ENCODE measurements at regions not wholly inside any gene's neighbourhood (a gene's known extent, or its start where the extent isn't known, plus 50 kb on each side); places are given as distances from the start of the nearest gene placed in this dataset.
A peak's percentile ranks its signal among the peaks of the same experiment; 100 is the strongest.

DNA sequence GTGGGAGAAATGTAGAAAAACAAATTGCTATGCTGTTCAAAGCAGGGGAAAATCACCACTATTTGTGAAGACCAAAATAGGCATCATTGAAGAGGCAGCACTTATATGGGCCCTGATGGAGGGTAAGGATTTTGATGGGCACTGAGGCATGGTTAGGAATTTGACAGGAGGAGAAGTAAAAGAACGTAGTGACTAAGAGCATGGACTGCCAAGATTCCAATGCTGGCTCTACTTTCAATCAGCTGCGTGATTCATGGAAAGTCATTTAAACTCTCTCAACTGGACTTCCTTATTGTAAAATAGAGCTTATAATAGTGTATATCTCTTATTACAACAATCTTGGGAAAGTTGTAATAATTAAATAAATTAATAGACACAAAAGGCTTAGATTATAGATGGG, 267.7 kb upstream of the G2E3 start:
- no peaks in the 10 kb centered on the region for H3K36me3 ChIP-seq (ENCODE audit: control insufficient read depth in 3 of 3, insufficient read depth in 2 of 3, low read depth in 1 of 3, low read length in 3 of 3)
- no peak overlapping the region for H3K27ac ChIP-seq (ENCODE audit: low read depth in 1 of 3, low read length in 2 of 3)
- DNase-seq (no peak), FAIRE-seq (no peak)
- H3K4me1 ChIP-seq (ENCODE audit: control insufficient read depth in 3 of 3, insufficient read depth in 2 of 3, low read depth in 1 of 3, low read length in 2 of 3): no peaks in the 10 kb centered on the region
- no peaks in the 10 kb centered on the region for H3K27me3 ChIP-seq (ENCODE audit: control insufficient read depth in 3 of 3, insufficient read depth in 3 of 3, low read length in 3 of 3)
- no peaks in the 10 kb centered on the region for H3K9me3 ChIP-seq (ENCODE audit: control insufficient read depth in 2 of 2, insufficient read depth in 1 of 2, low read depth in 1 of 2, low read length in 1 of 2)
- WGBS, 3 donors: 66 to 76% (median 70%) methylated on average over 2 of the region's 2 CpGs
- H3K4me3 ChIP-seq (ENCODE audit: low read depth in 1 of 3, low read length in 3 of 3): no peak overlapping the region

DNA sequence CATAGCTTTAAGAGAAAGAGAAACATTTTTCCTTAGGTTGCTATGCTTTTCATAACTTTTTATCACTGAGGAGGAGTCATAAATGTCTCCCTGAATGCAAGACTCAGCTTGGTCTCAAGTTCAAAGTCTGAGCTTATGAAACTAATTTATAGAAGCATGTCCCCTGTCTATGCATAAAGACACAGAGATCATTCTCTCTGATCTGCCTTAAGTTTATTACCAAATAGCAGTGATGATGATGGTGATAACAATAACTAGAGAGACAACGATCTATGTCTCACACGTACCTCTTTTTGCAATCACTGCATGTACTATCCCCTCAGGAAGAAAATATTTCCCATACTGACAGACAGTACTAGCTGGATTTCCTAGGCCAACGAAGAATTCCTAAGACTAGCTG, 266.4 kb upstream of the G2E3 start:
- Histone ChIP-seq H3K4me1 (ENCODE audit: control insufficient read depth in 3 of 3, insufficient read depth in 2 of 3, low read depth in 1 of 3, low read length in 2 of 3) (no peaks in the 10 kb centered on the region), H3K9me3 (ENCODE audit: control insufficient read depth in 2 of 2, insufficient read depth in 1 of 2, low read depth in 1 of 2, low read length in 1 of 2) (no peaks in the 10 kb centered on the region), H3K27ac (ENCODE audit: low read depth in 1 of 3, low read length in 2 of 3) (no peak overlapping the region), H3K36me3 (ENCODE audit: control insufficient read depth in 3 of 3, insufficient read depth in 2 of 3, low read depth in 1 of 3, low read length in 3 of 3) (no peaks in the 10 kb centered on the region), H3K27me3 (ENCODE audit: control insufficient read depth in 3 of 3, insufficient read depth in 3 of 3, low read length in 3 of 3) (no peaks in the 10 kb centered on the region), H3K4me3 (ENCODE audit: low read depth in 1 of 3, low read length in 3 of 3) (no peak overlapping the region)
- WGBS, 3 donors: 13 to 59% (median 30%) methylated on average over 3 of the region's 3 CpGs
- DNase-seq (peak in 1 of 2 donors; percentile 76), FAIRE-seq (no peak)

DNA sequence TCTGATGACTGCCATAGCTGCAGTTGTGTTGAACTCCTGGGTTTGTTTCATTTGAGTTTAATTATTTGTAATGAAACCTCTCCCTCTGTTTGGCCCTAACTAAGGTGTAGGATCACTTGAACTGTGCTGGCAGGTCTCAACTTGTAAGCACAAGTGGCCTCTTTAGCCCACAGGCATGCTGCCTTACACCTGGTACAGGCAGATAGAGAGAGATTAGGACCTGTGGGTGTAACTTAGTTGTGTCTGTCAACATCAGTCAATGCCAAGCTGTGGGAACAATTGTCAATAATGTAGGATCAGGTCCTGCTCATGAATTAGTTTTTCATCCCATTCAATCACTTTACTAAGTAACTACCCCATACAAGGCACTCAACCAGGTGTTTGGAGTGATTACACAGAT, 263.0 kb upstream of the G2E3 start:
- H3K27ac ChIP-seq (ENCODE audit: low read depth in 1 of 3, low read length in 2 of 3): no peak overlapping the region
- FAIRE-seq (no peak), DNase-seq (no peak)
- H3K27me3 ChIP-seq (ENCODE audit: control insufficient read depth in 3 of 3, insufficient read depth in 3 of 3, low read length in 3 of 3): no peaks in the 10 kb centered on the region
- no peaks in the 10 kb centered on the region for H3K4me1 ChIP-seq (ENCODE audit: control insufficient read depth in 3 of 3, insufficient read depth in 2 of 3, low read depth in 1 of 3, low read length in 2 of 3)
- H3K36me3 ChIP-seq (ENCODE audit: control insufficient read depth in 3 of 3, insufficient read depth in 2 of 3, low read depth in 1 of 3, low read length in 3 of 3): no peaks in the 10 kb centered on the region
- no peaks in the 10 kb centered on the region for H3K9me3 ChIP-seq (ENCODE audit: control insufficient read depth in 2 of 2, insufficient read depth in 1 of 2, low read depth in 1 of 2, low read length in 1 of 2)
- H3K4me3 ChIP-seq (ENCODE audit: low read depth in 1 of 3, low read length in 3 of 3): no peak overlapping the region

DNA sequence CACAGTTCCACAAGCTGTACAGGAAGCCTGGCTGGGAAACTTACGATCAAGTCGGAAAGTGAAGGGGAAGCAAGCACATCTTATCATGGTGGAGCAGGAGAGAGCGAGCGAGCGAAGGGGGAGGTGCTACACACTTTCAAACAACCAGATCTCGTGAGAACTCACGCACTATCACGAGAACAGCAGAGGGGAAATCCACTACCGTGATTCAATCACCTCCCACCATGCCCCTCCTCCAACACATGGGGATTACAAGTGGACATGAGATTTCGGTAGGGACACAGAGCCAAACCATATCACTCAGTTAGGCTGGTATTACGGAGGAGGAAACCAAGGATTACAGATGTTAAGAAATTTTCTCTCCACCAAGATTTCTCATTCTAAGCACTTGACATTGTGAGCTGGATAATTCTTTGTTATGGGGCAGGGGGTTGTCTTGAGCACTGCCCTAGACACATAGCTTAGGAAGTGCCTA, 262.0 kb upstream of the G2E3 start:
- H3K36me3 ChIP-seq (ENCODE audit: control insufficient read depth in 3 of 3, insufficient read depth in 2 of 3, low read depth in 1 of 3, low read length in 3 of 3): no peaks in the 10 kb centered on the region
- no peak overlapping the region for H3K4me3 ChIP-seq (ENCODE audit: low read depth in 1 of 3, low read length in 3 of 3)
- H3K9me3 ChIP-seq (ENCODE audit: control insufficient read depth in 2 of 2, insufficient read depth in 1 of 2, low read depth in 1 of 2, low read length in 1 of 2): no peaks in the 10 kb centered on the region
- no peak for DNase-seq
- no peak for FAIRE-seq
- H3K4me1 ChIP-seq (ENCODE audit: control insufficient read depth in 3 of 3, insufficient read depth in 2 of 3, low read depth in 1 of 3, low read length in 2 of 3): no peaks in the 10 kb centered on the region
- H3K27ac ChIP-seq (ENCODE audit: low read depth in 1 of 3, low read length in 2 of 3): no peak overlapping the region
- WGBS, 3 donors: 77 to 86% (median 79%) methylated on average over 11 of the region's 11 CpGs
- no peaks in the 10 kb centered on the region for H3K27me3 ChIP-seq (ENCODE audit: control insufficient read depth in 3 of 3, insufficient read depth in 3 of 3, low read length in 3 of 3)

DNA sequence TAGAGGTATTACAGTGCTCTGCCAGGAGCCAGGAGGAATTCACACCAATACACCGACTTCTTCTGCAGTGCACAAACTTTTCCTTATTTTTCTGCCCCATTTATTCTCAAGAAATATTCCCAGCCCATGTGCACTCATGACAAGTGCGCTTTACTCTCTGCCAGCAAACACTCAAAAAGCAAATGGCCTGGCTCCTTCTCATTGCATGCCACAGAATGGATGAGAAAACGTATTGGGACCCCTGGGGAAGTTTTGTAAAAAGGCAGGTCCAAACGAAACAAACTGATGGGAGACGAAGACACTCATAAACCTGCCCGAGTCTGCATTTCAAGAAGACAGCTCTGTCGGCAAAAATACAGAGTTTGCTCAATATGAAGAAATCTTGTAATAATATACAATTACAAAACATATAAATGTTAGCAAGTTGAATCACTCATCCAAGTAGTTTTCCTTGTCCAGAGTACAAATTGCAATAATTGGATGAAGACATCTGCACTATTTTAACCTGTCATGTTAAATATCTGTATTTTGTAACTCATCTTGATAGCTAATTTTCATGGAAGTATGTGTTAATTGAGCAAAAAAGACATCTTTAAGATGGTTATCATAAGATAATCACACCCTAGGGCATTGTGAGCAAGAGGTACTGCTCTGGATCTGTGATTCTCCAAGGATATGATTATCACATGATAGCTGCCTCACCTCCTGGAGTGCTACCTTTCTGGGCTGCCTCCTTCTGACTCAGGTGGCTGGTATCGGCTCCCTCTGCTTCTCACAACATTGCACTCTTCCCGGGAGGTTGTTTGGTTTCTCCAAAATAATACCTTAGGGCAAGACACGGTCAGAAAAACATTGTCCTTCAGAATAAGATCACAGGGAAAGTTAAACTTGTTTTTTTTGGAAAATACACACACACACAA, 260.8 kb upstream of the G2E3 start:
- DNase-seq: no peak
- Histone ChIP-seq H3K4me1 (ENCODE audit: control insufficient read depth in 3 of 3, insufficient read depth in 2 of 3, low read depth in 1 of 3, low read length in 2 of 3) (no peaks in the 10 kb centered on the region), H3K36me3 (ENCODE audit: control insufficient read depth in 3 of 3, insufficient read depth in 2 of 3, low read depth in 1 of 3, low read length in 3 of 3) (no peaks in the 10 kb centered on the region), H3K27ac (ENCODE audit: low read depth in 1 of 3, low read length in 2 of 3) (no peak overlapping the region), H3K9me3 (ENCODE audit: control insufficient read depth in 2 of 2, insufficient read depth in 1 of 2, low read depth in 1 of 2, low read length in 1 of 2) (no peaks in the 10 kb centered on the region), H3K4me3 (ENCODE audit: low read depth in 1 of 3, low read length in 3 of 3) (no peak overlapping the region), H3K27me3 (ENCODE audit: control insufficient read depth in 3 of 3, insufficient read depth in 3 of 3, low read length in 3 of 3) (no peaks in the 10 kb centered on the region)
- FAIRE-seq: no peak
- WGBS, 3 donors: 54 to 75% (median 67%) methylated on average over 10 of the region's 10 CpGs

DNA sequence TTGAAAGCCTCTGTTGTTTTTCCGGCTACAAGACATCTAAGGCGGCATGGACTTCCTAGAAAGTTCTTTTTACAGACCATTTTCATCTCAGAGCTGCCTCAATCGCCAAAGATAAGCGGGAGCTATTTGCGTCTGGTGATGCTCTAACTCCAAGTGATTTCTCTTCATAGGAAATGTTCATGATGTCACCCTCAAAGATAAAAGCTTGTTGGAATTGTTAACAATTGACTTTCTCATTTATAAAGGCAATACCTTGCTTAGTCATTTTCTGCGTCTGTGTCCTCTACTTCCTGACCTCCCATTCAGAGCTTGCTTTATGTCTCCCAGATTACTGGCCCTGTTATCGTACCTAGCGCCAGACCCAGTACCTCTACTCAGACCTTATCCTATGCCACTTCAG, 259.0 kb upstream of the G2E3 start:
- no peaks in the 10 kb centered on the region for H3K36me3 ChIP-seq (ENCODE audit: control insufficient read depth in 3 of 3, insufficient read depth in 2 of 3, low read depth in 1 of 3, low read length in 3 of 3)
- H3K9me3 ChIP-seq (ENCODE audit: control insufficient read depth in 2 of 2, insufficient read depth in 1 of 2, low read depth in 1 of 2, low read length in 1 of 2): no peaks in the 10 kb centered on the region
- WGBS, 3 donors: 72 to 80% (median 75%) methylated on average over 8 of the region's 8 CpGs
- no peaks in the 10 kb centered on the region for H3K27me3 ChIP-seq (ENCODE audit: control insufficient read depth in 3 of 3, insufficient read depth in 3 of 3, low read length in 3 of 3)
- no peak for DNase-seq
- H3K4me1 ChIP-seq (ENCODE audit: control insufficient read depth in 3 of 3, insufficient read depth in 2 of 3, low read depth in 1 of 3, low read length in 2 of 3): no peaks in the 10 kb centered on the region
- H3K4me3 ChIP-seq (ENCODE audit: low read depth in 1 of 3, low read length in 3 of 3): no peak overlapping the region
- H3K27ac ChIP-seq (ENCODE audit: low read depth in 1 of 3, low read length in 2 of 3): no peak overlapping the region
- no peak for FAIRE-seq

DNA sequence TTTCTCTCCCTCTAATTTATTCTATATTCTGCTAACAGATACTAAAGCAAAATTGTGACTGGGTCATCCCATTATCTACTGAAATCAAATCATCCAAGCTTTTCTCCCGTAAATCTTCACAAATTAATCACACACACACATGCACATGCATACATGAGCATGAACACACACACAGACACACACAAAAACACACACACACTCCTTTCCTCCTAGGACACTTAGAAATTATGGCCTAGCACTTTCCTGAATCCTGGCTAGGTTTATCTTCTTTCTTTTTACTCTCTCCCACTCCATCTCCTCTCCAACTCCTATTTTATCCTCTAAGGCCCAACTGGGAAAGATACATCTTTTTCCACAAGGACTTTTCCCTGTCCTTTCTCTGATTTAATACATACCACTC, 255.6 kb upstream of the G2E3 start:
- no peaks in the 10 kb centered on the region for H3K27me3 ChIP-seq (ENCODE audit: control insufficient read depth in 3 of 3, insufficient read depth in 3 of 3, low read length in 3 of 3)
- H3K9me3 ChIP-seq (ENCODE audit: control insufficient read depth in 2 of 2, insufficient read depth in 1 of 2, low read depth in 1 of 2, low read length in 1 of 2): no peaks in the 10 kb centered on the region
- WGBS, 3 donors: 66 to 78% (median 70%) methylated on average over 1 of the region's 1 CpG
- H3K4me1 ChIP-seq (ENCODE audit: control insufficient read depth in 3 of 3, insufficient read depth in 2 of 3, low read depth in 1 of 3, low read length in 2 of 3): no peaks in the 10 kb centered on the region
- no peaks in the 10 kb centered on the region for H3K36me3 ChIP-seq (ENCODE audit: control insufficient read depth in 3 of 3, insufficient read depth in 2 of 3, low read depth in 1 of 3, low read length in 3 of 3)
- no peak overlapping the region for H3K27ac ChIP-seq (ENCODE audit: low read depth in 1 of 3, low read length in 2 of 3)
- no peak overlapping the region for H3K4me3 ChIP-seq (ENCODE audit: low read depth in 1 of 3, low read length in 3 of 3)
- no peak for DNase-seq
- FAIRE-seq: no peak

DNA sequence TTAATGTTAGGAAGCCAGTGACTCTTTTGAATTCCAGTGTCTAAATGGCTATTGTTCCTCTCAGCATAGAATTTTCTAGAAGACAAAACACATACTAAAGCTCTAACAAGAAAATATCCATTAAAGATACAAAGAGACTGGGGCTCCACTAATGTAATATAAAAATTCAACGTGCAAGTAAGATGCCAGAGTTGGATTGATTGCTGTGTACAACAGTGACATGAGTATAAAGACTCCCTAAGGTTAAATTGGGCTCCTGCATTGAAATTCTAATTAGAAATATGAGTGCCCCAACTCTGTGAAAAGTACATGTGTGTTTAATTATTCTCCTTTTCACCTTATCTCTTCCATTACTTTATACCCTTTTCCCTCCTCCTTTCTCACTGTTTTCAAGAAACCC, 253.6 kb upstream of the G2E3 start:
- Histone ChIP-seq H3K4me3 (ENCODE audit: low read depth in 1 of 3, low read length in 3 of 3) (no peak overlapping the region), H3K27ac (ENCODE audit: low read depth in 1 of 3, low read length in 2 of 3) (no peak overlapping the region), H3K4me1 (ENCODE audit: control insufficient read depth in 3 of 3, insufficient read depth in 2 of 3, low read depth in 1 of 3, low read length in 2 of 3) (no peaks in the 10 kb centered on the region), H3K27me3 (ENCODE audit: control insufficient read depth in 3 of 3, insufficient read depth in 3 of 3, low read length in 3 of 3) (no peaks in the 10 kb centered on the region), H3K9me3 (ENCODE audit: control insufficient read depth in 2 of 2, insufficient read depth in 1 of 2, low read depth in 1 of 2, low read length in 1 of 2) (no peaks in the 10 kb centered on the region), H3K36me3 (ENCODE audit: control insufficient read depth in 3 of 3, insufficient read depth in 2 of 3, low read depth in 1 of 3, low read length in 3 of 3) (no peaks in the 10 kb centered on the region)
- no peak for DNase-seq
- no peak for FAIRE-seq
- 46 to 71% (median 49%) methylated on average over 1 of the region's 1 CpG for WGBS, 3 donors

DNA sequence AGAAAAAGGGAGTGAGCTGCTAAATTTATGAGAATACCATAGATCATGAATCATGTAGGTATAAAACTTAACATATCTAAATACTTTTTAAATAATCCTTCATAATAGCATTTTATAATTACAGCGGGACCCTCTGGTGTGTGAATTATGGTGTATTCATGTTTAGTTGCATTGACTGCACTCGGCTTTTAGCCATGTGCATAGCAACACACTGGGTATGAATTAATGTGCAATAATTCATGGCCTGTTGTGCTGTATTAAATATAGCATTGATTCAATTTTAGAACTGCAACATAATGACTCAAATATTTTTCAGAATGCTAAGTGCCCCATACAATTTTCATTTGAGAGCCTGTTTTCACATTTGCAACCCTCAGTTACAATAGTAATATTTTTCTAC, 249.6 kb upstream of the G2E3 start:
- no peak for DNase-seq
- Histone ChIP-seq H3K27me3 (ENCODE audit: control insufficient read depth in 3 of 3, insufficient read depth in 3 of 3, low read length in 3 of 3) (no peaks in the 10 kb centered on the region), H3K4me3 (ENCODE audit: low read depth in 1 of 3, low read length in 3 of 3) (no peak overlapping the region), H3K4me1 (ENCODE audit: control insufficient read depth in 3 of 3, insufficient read depth in 2 of 3, low read depth in 1 of 3, low read length in 2 of 3) (no peaks in the 10 kb centered on the region), H3K9me3 (ENCODE audit: control insufficient read depth in 2 of 2, insufficient read depth in 1 of 2, low read depth in 1 of 2, low read length in 1 of 2) (no peaks in the 10 kb centered on the region), H3K27ac (ENCODE audit: low read depth in 1 of 3, low read length in 2 of 3) (no peak overlapping the region), H3K36me3 (ENCODE audit: control insufficient read depth in 3 of 3, insufficient read depth in 2 of 3, low read depth in 1 of 3, low read length in 3 of 3) (no peaks in the 10 kb centered on the region)
- no peak for FAIRE-seq
- WGBS, 3 donors: 89 to 91% (median 89%) methylated on average over 2 of the region's 2 CpGs
